HG02981 (cell line): ENCODE measurements at regions not wholly inside any gene's neighbourhood (a gene's known extent, or its start where the extent isn't known, plus 50 kb on each side); places are given as distances from the start of the nearest gene placed in this dataset.

ENCODE experiments used
- ATAC-seq: cut with Tn5 transposase; IDR thresholded peaks from one replicate; pipeline ENCODE4 v1.9.1; 2021; ENCODE audit warnings: mild to moderate bottlenecking, moderate library complexity; ENCODE audit not compliant: unreplicated experiment

DNA sequence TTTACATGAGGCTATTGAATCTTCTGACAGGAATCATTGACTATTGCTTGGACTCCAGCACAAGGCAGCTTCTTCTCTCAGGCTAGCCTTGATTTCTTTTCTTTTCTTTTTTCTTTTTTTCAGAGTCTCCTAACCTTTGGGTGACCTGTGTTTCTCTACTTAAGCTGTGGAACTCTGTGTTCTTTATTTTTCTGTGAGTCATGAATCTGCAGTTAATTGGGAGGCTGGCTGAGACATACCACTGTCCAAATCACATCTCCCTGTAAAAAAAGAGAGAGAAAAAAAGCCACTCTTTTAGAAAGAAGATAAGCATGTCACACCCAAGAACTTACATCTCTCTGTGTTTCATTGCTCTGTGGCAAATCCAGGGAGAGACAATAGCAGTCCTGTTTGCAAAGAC lies 681.2 kb upstream of the TSPY4 start:
- no peak for ATAC-seq

DNA sequence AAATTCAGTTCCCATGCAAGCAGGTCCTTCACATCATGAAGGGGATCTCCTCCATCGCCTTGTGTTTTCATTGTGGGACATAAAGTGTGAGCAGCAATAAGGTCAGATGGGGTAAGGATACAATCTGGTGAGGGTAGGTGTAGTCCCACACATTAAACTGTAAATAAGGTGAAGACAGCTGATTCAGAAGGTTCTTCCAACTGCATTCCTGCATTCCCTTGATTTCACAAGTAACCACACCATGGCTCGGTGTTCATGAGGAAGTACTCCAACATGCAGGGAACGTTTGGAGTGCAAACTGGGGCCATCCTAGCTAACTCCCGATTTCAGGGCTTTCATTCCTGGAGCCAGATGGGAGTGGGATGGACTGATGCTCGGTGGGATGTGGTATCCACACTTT lies 680.7 kb upstream of the TSPY4 start:
- no peak for ATAC-seq

DNA sequence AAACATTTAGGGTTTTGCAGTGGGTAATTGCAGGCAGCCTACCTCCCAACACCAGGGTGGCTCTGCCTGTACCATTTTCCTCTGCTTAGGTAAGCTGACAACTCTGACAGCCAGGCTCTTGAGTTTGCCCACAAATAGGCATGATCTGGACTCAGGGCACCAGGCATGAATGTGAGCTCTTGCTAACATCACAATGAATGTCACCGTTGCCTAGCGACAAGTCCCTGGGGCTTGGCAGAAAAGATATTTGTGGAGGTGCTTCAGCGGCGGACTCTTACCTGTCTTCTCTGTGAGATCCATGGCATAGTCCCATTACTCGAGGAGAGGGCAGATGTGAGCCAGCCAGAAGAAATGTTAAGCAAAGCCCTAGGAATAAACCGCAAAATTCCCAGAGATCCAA lies 677.5 kb upstream of the TSPY4 start:
- no peak for ATAC-seq

DNA sequence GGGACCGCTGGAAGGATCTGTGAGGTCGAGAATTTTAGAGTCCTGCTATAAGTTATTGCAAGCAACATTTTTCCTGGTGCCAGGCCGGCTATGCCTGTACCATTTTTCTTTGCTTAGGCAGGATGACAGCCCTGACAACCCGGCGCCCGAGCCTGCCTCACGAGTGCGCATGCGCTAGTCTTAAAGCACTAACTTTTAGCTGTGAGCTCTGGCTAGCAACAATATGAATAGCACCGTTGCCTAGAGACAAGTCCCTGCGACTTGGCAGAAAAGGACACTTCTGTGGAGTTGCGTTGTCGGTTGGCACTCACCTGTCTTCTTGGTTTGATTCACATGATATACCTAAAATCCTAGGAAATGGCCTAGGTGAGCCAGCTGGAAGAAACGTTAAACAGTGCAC lies 663.4 kb upstream of the TSPY4 start:
- ATAC-seq: no peak

DNA sequence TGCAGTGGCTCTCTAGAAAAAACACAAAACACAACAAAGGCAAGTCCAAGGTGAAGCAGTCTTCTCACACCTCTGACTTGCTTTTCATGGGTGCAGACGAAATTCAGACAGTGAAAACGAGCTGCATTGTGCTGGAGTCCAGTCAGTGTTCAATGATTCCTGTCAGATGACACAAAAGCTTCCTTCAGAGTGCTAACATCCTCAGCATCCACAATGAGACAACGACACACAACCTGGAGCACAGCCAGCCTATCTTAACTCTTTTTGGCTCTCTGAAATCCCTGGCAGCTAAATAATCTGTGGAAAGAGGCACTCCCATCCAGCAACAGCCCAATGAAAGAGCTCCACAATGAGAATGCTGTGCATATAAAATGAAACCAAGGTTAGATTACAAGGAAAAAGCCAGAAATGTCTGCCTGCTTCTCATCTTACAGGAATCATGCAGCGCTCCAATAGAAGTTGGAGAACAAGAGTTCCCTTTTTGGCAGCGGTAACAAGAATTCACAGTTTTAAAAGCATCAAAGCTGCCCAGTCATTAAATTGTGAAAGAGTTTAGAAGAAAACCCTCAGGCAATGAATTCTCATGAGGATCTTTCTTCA lies 659.8 kb upstream of the TSPY4 start:
- ATAC-seq: no peak

DNA sequence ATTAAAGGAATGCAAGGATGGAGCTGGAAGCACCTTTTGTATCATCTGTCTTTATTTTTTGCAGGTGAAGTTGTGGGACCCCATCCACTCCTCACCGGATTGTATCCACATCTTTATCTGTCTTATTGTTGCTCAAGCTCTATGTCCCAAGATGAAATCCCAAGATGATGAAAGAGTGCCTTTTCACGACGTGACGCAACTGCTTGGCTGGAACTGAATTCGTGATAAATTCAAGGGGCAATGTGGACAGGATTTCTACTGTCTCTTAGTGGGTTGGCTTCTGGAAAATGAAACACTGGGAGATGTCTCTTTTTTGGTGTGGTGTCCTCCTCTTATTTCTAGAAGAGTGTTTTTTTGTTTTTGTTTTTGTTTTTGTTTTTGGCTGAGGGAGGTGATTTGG lies 650.1 kb upstream of the TSPY4 start:
- no peak for ATAC-seq

DNA sequence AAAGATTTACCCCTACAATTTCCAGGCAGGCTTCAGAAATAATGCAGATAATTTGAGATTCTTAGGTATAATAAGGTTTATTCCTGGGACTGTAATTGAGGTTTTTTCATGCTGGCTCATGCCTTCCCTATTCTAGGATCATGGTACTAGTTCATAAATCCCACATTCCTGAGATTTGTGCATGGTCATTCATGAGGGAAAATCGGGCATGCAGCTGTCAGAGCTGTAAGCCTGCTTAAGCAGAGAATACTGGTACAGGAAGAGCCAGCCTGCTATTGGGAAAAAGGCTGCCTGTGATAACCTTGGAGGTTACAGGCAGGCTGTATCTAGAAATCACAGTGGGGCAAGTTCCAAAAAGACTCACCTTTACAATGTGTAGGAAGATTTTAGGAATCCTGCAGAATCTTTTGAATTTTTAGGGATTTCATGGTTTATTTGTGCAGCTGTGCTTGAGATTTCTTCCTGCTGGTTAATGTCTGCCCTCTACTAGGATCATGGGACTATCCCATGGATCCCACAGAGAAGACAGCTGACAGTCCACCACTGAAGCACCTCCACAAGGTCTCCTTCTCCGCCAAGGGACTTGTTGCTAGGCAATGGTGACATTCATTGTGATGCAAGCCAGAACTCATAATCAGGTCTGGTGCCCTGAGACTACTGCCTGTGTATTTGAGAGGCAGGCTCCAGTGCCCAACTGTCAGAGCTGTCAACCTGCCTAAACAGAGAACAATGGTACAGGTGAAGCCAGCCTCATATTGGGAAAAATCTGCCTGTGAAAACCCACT lies 646.2 kb upstream of the TSPY4 start:
- no peak for ATAC-seq

DNA sequence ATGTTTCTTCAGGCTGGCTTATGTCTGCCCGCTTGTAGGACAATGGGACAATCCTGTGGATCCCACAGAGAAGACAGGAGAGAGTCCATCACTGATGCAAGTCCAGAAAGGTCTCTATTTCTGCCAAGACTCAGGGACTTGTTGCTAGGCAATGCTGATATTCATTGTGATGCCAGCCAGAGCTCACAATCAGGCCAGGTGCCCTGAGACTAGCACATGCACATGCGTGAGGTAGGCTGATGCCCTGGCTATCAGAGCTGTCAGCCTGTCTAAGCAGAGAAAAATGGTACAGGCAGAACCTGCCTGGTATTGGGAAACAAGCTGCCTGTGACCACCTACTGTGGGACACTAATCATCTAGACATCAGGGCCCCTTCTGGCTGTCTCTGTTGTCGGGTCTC lies 638.7 kb upstream of the TSPY4 start:
- ATAC-seq: no peak

DNA sequence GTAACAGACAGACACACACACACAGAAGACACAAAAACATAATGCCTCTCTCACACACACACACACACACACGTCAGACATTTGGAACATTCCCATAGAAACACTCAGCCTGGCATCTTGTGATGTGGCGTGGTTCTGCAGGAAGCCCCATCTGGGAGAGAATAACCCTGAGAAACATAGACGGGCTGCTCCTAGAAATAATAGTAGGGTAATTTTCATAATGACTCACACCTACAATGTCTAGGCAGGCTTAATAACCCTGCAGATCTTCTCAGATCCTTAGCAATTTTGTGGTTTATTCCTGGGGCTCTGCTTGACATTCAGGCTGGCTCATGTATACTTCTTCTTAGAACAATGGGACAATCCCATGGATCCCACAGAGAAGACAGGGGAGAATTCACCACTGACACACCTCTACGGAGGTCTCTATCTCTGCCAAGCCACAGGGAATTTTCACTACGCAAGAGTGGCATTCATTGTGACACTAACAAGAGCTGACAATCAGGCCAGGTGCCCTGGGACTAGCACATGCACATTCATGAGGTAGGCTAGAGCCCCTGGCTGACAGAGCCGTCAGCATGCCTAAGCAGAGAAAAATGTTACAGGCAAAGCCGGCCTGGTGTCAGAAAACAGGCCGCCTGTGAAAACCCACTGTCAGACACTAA lies 631.5 kb upstream of the TSPY4 start:
- no peak for ATAC-seq

DNA sequence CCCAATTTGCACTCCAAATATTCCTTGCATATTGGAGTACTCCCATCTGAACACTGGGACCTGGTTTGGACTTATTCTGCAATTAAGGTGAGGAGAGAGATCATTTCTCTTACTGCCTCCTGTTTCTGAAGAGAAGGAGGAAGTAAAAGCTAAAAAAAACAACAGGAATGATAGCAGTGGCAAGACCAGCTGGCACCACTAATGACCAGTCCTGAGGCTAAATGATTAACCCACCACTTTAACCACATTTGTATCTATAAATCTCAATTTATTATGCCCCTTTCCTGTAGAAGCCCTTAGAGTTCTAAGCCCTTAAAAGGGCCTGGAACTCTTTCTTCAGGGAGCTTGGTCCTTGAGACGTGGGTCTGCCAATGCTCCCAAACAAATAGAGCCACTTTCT lies 625.0 kb upstream of the TSPY4 start:
- ATAC-seq: no peak

DNA sequence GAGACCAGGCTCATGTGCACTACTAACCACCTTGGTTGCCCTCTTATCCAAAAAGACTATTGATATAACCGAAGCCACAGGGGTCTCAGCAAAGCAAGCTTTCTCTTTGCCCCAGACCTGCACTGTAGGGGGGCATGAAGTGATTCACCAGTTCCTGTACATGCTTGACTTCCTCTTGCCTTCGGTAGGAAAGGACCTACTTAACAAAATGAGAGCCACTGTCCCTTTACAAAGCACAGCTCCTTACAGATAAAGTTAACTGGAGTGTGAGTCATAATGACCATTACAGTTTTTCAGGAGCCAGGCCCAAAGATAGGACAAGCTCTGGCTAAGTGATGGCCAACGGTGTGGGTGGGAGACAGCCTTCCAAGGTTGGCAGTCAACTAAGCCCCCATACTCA lies 622.0 kb upstream of the TSPY4 start:
- no peak for ATAC-seq

DNA sequence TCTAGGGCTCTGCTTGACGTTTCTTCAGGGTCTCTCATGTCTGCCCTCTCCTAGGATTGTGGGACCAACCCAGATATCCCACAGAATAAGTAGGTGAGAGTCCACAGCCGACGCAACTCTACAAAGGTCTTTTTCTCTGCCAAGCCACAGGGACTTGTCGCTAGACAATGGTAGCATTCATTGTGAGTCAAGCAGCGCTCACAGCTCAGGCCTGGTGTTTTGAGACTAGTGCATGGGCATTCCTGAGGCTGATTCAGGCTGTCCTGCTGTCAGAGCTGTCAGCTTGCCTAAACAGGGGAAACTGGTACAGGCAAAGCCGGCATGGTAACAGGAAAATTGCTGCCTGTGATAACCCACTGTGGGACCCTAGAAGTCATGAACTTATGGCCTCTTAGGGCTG lies 610.6 kb upstream of the TSPY4 start:
- ATAC-seq: no peak

DNA sequence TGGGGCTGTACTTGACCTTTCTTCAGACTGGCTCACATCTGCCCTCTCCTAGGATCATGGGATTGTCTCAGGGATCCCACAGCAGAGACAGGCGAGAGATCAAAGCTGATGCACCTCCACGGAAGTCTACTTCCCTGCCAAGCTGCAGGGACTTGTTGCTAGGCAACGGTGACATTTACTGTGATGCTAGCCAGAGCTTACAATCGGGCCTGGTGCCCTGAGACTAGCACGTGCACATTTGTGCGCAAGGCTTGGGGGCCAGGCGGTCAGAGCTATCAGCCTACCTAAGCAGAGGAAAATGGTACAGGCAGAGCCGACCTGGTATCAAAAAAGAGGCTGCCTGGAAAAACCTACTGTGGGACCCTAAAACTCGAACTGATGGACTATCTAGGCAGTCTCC lies 607.3 kb upstream of the TSPY4 start:
- no peak for ATAC-seq

DNA sequence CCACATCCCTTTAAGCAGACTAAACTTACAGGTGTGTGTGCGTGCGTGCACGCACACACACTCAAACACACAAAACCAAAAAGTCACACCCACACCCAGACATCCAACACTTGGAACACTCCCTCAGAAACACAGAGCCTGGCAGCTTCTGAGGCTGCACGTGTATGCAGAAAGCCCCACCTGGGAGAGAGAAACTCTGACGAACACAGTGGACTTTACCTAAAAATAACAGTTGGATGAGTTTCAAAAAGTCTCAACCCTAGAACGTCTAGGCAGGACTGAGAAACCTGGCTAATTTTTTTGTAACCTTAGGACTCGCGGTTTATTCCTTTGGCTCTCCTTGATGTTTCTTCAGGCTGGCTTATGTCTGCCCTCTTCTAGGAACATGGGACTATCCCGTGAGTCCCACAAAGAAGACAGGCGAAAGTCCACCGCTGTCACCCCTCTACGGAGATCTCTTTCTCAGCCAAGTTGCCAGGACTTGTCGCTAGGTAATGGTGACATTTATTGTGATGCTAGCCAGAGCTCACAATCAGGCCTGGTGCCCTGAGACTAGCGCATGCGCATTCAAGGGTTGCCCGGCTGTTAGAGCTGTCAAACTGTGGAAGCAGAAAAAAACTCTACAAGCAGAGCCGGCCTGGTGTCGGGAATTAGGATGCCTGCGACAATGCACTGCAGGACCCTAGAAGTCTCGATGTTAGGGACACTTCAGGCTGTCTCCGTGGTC lies 595.8 kb upstream of the TSPY4 start:
- no peak for ATAC-seq

DNA sequence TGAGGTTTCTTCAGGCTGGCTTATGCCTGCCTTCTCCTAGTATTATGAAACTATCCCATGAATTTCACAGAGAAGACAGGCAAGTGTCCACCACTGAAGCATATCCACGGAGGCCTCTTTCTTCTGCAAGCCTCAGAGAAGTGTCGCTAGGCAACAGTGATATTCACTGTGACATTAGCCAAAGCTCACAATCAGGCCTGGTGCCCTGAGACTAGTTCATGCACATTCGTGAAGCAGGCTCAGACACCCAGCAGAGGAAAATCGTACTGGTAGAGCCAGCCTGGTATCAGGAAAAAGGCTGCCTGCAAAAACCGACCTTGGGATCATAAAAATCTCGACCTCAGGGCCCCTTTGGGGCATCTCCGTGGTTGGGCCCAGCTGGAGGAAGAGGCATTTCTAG lies 573.1 kb upstream of the TSPY4 start:
- no peak for ATAC-seq

DNA sequence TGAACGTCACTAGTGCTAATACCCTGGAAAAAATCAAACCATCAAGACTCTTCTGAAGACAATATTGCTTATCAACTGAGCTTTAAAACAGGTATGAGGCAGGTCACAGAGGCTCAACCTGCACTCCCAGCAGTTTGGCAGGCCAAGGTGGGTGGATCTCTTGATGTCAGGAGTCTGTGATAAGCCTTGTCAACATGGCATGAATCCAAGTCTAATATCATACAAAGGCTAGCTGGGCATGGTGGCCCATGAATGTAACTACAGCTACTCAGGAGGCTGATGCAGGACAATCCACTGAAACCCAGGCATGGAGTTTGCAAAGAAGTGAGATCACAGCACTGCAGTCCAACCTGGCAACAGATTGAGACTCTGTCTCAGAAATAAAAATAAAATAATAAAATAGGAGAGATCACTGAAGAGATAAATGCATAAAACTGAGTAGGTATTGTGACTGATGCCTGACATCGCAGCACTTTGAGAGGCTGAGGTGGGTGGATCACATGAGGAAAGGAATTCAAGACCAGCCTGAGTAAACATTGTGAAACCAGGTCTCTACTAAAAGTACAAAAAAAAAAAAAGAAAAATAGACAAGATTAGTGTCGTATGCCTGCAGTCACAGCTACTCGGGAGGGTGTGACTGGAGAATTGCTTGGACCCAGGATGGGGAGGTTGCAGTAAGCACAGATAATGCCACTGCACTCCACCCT lies 555.9 kb upstream of the TSPY4 start:
- no peak for ATAC-seq

DNA sequence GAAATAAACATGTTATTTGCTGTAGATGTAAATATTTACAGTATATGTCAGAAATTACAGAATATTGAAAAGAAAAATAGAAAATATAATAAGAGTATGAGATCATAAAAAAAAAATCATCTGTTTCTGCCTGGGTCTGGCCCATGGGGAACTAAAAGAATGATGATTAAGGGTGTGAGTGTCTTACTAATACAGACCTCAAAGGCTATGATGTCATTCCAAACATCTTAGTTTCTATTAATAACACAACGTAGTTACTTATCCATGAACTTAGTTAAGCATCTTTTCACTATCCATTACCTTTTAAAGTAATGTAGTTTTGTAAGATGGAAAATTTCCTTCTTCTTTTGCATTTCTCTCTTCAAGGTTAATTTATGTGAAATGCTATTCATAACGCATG lies 542.7 kb upstream of the TSPY4 start:
- no peak for ATAC-seq

DNA sequence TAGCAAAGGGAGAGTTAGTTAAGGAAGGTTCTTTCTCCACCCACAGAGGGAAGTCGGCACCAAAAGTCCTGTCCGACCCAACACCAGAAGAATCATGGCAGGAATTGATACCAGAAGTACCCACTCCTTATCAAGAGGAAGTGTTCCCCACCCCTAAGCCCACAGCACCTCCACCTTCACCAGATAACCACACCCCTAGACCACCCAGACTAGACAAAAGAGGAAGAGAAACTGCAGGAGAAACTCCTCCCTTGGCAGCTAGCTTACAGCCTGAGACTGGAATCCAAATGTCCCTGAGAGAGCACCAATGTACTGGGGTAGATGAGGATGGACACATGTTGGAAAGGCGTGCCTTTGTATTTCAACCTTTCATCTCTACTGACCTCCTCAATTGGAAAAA lies 532.9 kb upstream of the TSPY4 start:
- ATAC-seq: no peak

DNA sequence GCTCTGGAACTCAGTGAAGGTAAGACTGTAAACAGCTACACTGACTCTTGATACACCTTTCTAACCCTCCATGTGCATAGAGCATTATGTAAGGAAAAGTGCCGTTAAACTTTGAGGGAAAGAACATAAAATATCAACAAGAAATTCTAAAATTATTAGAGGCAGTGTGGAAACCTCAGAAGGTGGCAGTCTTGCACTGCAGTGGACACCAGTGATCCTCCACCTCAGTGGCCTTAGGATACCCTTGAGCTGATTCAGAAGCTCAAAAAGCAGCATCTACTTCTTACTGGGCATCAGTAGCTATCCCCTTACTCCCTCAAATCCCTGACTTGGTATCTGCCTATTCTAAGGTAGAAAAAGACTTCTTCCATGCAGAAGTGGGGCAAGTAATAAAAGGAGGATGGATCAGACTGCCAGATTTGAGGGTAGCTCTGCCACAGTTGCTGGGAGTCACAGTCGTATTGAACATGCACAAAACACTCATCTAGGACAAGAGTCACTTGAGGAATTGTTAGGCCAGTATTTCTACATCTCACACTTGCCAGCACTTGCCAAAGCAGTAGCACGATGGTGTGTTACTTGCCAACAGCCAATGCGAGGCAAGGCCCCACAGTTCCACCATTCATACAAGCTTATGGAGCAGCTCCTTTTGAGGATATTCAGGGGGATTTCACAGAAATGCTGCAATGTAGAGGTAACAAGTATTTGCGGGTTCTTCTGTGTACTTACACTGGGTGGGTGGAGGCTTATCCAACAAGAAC lies 529.4 kb upstream of the TSPY4 start:
- ATAC-seq: no peak

DNA sequence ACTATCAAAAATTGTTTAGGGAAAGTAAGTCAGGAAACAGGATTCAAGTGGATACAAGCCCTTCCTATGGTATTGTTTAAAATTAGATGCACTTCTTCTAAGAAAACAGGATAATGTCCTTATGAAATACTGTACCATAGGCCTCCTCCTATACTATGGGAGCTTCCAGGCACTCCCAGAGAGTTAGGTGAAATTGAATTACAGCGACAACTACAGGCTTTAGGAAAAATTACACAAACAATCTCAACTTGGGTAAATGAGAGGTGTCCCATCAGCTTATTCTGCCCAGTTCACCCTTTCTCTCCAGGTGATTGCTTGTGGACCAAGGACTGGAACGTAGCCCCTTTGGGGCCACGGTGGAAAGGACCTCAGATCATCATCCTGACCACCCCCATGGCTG lies 528.7 kb upstream of the TSPY4 start:
- no peak for ATAC-seq
